ENCODE measurements at regions not wholly inside any gene's neighbourhood (a gene's known extent, or its start where the extent isn't known, plus 50 kb on each side); places are given as distances from the start of the nearest gene placed in this dataset.
"Not testable (repeated sequence)": the region's sequence is repeated elsewhere in the genome, so short reads cannot be mapped to it uniquely, and the experiment has no call there.

GRCh38 chr12:111150921-111151840 lies 217.7 kb downstream of the PHETA1 start:
- DNase-seq: no peak

- DNase-seq: no peak
These were observed 218.5 kb downstream of the PHETA1 start for GRCh38 chr12:111150360-111150759.

GRCh38 chr12:111149299-111149698 lies 219.6 kb downstream of the PHETA1 start:
- no peak for DNase-seq

GRCh38 chr12:111148005-111148404 lies 220.9 kb downstream of the PHETA1 start:
- no peak for DNase-seq

- no peak for DNase-seq
These were observed 222.9 kb upstream of the MYL2 start for GRCh38 chr12:111143271-111143670.

GRCh38 chr12:111141205-111141604 lies 220.8 kb upstream of the MYL2 start:
- DNase-seq: no peak

DNA sequence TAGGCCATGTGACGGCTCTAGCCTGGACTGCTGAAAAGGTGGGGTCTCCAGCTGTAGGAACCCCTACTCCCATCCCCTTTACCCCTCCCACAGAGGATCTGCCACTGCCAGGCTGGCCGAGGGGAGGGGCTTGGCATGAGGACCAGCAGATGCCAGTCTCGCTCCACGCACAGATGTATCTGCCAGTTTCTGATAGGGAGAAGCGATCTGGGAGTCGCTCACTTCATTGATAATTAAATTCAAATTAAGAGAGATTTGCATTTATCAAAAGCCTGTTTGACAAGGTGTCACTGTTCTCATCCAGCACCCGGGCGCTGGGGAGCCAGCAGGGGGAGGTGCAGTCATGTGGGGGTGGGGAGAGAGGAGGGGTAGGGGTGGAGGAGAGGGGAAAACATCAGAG lies 217.6 kb upstream of the MYL2 start:
- DNase-seq: no peak

- DNase-seq: no peak
These were observed 215.0 kb upstream of the MYL2 start for GRCh38 chr12:111135293-111135832.

DNA sequence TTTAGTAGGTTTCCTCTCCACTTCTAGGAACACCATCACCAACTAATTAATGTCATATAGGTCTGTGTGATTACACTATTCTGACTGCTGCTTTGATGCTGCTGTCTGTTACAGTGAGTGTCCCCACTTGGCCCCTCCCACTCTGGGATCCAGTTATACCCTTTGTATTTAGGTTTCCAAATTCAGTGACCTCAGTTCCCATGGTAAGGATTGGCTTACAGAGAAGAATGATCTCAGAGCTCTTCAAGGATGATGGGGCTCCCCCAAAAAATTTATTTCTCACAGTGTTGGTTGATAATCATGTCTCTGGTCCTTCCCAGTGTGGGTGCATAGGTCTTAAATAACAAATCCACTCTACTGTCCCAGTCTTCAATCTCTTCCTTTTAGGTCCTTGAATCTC lies 210.0 kb upstream of the MYL2 start:
- no peak for DNase-seq

- DNase-seq: no peak
These were observed 208.9 kb upstream of the MYL2 start for GRCh38 chr12:111129149-111129767.

GRCh38 chr12:111126331-111126730 lies 206.0 kb upstream of the MYL2 start:
- no peak for DNase-seq

- DNase-seq: no peak
These were observed 203.8 kb upstream of the MYL2 start for GRCh38 chr12:111124183-111124582.

DNA sequence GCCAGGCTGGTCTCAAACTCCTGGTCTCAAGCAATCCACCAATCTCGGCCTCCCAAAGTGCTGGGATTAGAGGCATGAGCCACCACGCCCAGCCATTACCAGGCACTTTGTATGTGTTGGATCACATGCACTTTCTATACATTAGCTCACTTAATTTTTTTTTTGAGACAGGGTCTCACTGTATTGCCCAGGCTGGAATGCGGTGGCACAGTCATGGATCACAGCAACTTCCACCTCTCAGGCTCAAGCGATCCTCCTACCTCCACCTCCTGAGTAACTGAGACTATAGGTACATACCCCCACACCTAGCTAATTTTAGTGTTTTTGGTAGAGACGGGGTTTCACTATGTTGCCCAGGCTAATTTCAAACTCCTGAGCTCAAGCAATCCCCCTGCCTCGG lies 203.0 kb upstream of the MYL2 start:
- no peak for DNase-seq

DNA sequence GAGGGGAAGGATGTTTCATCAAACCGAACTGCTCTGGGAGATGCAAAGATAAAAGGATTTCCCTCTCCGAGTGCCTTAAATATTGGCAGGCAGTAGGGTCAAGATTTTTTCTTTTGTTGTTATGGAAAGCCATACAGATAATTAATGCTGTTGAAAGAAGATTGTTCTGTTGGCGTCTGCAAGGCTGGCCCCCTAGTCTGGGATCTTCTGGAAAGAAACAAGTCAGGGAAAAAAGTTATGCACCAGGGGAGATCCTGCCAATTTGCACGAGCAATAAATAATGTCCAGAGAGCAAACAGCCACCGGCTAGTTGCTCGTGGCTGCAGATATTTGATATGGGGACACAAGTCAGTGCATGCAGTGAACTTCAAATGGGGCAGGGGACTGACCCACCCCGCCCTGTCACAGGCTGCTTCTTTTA lies 202.1 kb upstream of the MYL2 start:
- no peak for DNase-seq

DNA sequence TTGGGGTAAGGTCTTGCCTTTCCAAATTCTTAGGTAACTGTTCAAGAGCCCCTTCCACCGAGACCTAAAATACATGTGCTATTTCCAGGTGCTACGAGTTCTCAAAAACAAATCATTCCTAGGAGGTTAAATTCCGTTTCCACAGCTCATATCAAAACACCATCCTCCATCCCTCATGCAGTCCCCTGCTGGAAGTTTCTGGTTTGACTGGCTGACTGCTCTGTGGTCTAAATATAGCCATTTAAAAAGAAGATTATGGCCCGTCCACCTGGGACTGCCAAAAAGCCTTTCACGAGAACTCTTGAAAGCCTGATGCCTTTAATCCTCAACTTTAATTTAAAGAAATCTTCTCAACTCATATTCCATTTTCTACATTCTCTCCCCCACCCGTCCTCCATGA lies 201.5 kb upstream of the MYL2 start:
- DNase-seq: no peak

- no peak for DNase-seq
These were observed 200.2 kb upstream of the MYL2 start for GRCh38 chr12:111120578-111120977.

DNA sequence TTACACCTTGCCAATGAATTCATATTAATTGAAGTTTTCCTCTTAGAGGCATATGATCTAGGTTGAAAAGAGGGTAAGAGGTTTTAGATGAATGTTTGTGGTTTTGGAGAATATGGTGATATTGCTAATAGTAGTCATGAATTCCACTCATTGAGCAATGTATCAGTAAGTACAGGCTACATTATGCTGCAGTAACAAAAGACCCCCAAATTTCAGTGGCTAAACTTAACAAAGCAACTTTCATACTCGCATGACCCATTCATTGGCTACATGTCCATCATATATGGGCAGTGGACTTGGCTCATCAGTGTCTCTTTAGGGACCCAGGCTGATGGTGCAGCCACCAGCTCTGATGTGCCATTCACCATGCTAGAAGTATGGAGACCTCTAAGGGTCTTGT lies 196.6 kb upstream of the MYL2 start:
- no peak for DNase-seq

DNA sequence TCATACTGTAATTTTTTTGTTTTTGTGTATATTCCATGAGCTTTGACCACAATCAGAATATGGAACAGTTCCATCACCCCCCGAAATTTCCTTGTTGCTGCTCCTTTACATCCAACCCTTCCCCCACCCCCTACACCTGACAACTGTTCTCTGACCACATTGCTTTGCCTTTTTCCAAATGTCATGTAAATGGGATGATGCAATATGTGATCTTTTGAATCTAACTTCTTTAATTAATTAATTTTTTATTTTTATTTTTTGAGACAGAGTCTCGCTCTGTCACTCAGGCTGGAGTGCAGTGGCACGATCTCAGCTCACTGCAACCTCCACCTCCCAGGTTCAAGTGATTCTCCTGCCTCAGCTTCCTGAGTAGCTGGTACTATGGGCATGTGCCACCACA lies 192.9 kb upstream of the MYL2 start:
- DNase-seq: not testable (repeated sequence)

DNA sequence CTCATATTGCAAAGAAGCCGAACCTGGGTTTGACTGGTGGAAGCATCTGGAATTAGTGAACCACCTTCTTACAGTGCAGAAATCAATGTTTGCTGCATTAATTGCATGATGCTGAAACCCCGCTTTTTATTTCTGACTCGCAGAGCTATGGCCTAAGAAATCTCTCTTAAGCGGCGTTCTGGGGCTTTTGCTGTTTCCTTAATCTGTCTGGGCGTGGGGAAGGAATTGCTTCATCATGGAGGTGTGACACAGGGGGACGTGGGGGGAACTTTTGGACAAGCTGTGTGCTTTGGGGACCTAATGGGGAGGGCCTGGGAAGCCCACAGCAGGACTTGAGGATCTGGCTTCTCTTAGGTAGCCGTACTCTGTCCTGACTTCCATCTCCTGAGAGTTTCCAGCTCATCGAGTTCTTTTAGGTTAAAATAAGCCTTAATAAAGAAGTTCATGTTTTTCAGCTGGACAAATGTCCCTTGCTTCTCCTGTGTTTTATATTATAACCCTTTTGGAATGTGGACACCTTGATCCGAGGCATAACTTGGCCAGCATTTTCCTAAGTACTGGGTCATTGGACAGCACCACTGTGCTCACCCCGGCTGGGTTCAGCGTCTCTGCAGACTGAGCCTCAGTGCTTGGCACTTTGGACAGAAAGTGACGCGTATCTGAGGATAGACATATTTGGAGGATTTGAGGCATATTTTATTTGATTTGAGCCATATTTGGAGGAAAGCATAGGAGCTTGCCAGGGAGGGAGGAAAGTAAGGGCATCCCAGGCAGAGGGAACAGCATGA lies 192.1 kb upstream of the MYL2 start:
- no peak for DNase-seq

GRCh38 chr12:111111681-111112080 lies 191.3 kb upstream of the MYL2 start:
- no peak for DNase-seq

GRCh38 chr12:111110556-111110955 lies 190.2 kb upstream of the MYL2 start:
- DNase-seq: no peak

- DNase-seq: no peak
These were observed 188.3 kb upstream of the MYL2 start for GRCh38 chr12:111108726-111109125.

All from effector CD4-positive, alpha-beta T cell (primary cell).